ENCODE measurements at regions not wholly inside any gene's neighbourhood (a gene's known extent, or its start where the extent isn't known, plus 50 kb on each side); places are given as distances from the start of the nearest gene placed in this dataset.

- no peak for DNase-seq (ENCODE audit: low read depth in 2 of 2, low spot score in 1 of 2)
Measured at GRCh38 chr10:10313149-10313835, 704.4 kb upstream of the CELF2 start.

GRCh38 chr10:10314626-10315025 is 703.0 kb upstream of the CELF2 start:
- DNase-seq (ENCODE audit: low read depth in 2 of 2, low spot score in 1 of 2): no peak

GRCh38 chr10:10315989-10316388 is 701.7 kb upstream of the CELF2 start:
- DNase-seq (ENCODE audit: low read depth in 2 of 2, low spot score in 1 of 2): no peak

GRCh38 chr10:10317151-10317550 is 700.5 kb upstream of the CELF2 start:
- no peak for DNase-seq (ENCODE audit: low read depth in 2 of 2, low spot score in 1 of 2)

GRCh38 chr10:10318856-10319255 is 698.8 kb upstream of the CELF2 start:
- no peak for DNase-seq (ENCODE audit: low read depth in 2 of 2, low spot score in 1 of 2)

GRCh38 chr10:10320956-10321355 is 696.7 kb upstream of the CELF2 start:
- no peak for DNase-seq (ENCODE audit: low read depth in 2 of 2, low spot score in 1 of 2)

- no peak for DNase-seq (ENCODE audit: low read depth in 2 of 2, low spot score in 1 of 2)
Measured at GRCh38 chr10:10326116-10326515, 691.6 kb upstream of the CELF2 start.

- DNase-seq (ENCODE audit: low read depth in 2 of 2, low spot score in 1 of 2): no peak
Measured at GRCh38 chr10:10327934-10328333, 689.7 kb upstream of the CELF2 start.

- no peak for DNase-seq (ENCODE audit: low read depth in 2 of 2, low spot score in 1 of 2)
Measured at GRCh38 chr10:10330418-10330817, 687.3 kb upstream of the CELF2 start.

- no peak for DNase-seq (ENCODE audit: low read depth in 2 of 2, low spot score in 1 of 2)
Measured at GRCh38 chr10:10332786-10333185, 684.9 kb upstream of the CELF2 start.

GRCh38 chr10:10333622-10334021 is 684.0 kb upstream of the CELF2 start:
- DNase-seq (ENCODE audit: low read depth in 2 of 2, low spot score in 1 of 2): no peak

- DNase-seq (ENCODE audit: low read depth in 2 of 2, low spot score in 1 of 2): no peak
Measured at GRCh38 chr10:10338339-10338738, 679.3 kb upstream of the CELF2 start.

GRCh38 chr10:10346390-10347150 is 671.1 kb upstream of the CELF2 start:
- no peak for DNase-seq (ENCODE audit: low read depth in 2 of 2, low spot score in 1 of 2)

GRCh38 chr10:10350050-10350449 is 667.6 kb upstream of the CELF2 start:
- DNase-seq (ENCODE audit: low read depth in 2 of 2, low spot score in 1 of 2): no peak

GRCh38 chr10:10351451-10351850 is 666.2 kb upstream of the CELF2 start:
- no peak for DNase-seq (ENCODE audit: low read depth in 2 of 2, low spot score in 1 of 2)

- no peak for DNase-seq (ENCODE audit: low read depth in 2 of 2, low spot score in 1 of 2)
Measured at GRCh38 chr10:10353326-10353868, 664.3 kb upstream of the CELF2 start.

GRCh38 chr10:10359263-10359662 is 658.4 kb upstream of the CELF2 start:
- DNase-seq (ENCODE audit: low read depth in 2 of 2, low spot score in 1 of 2): no peak

- DNase-seq (ENCODE audit: low read depth in 2 of 2, low spot score in 1 of 2): no peak
Measured at GRCh38 chr10:10361301-10361885, 656.3 kb upstream of the CELF2 start.

GRCh38 chr10:10362800-10363199 is 654.9 kb upstream of the CELF2 start:
- no peak for DNase-seq (ENCODE audit: low read depth in 2 of 2, low spot score in 1 of 2)

- no peak for DNase-seq (ENCODE audit: low read depth in 2 of 2, low spot score in 1 of 2)
Measured at GRCh38 chr10:10363217-10363616, 654.5 kb upstream of the CELF2 start.

GRCh38 chr10:10364902-10365301 is 652.8 kb upstream of the CELF2 start:
- no peak for DNase-seq (ENCODE audit: low read depth in 2 of 2, low spot score in 1 of 2)

GRCh38 chr10:10365676-10366075 is 652.0 kb upstream of the CELF2 start:
- no peak for DNase-seq (ENCODE audit: low read depth in 2 of 2, low spot score in 1 of 2)
